ENCODE measurements at regions not wholly inside any gene's neighbourhood (a gene's known extent, or its start where the extent isn't known, plus 50 kb on each side); places are given as distances from the start of the nearest gene placed in this dataset.
"Not testable (repeated sequence)": the region's sequence is repeated elsewhere in the genome, so short reads cannot be mapped to it uniquely, and the experiment has no call there.

DNA sequence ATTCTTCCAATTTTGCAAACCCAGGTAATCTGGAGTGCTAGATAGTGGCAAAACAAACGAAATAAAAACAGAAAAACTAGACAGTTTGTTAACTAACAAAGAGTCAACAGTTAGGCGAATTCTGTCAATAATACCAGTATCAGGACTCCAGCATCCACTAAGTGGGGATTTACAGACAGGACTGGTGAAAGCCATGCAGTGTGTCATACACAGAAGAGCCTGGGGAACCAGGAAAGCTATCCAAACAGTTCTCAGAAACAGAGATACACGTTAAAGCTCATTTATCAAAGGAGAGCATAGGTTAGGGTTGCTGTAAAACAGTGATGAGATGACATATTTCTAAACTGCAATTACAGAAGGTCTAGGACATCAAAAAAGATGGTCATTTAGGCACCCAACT, 203.7 kb upstream of the KIF2B start:
- no peak overlapping the region for H3K4me3 ChIP-seq (ENCODE audit: insufficient read depth in 1 of 2, low read depth in 1 of 2, low read length in 2 of 2)
- no peak overlapping the region for H3K27ac ChIP-seq (ENCODE audit: low read length, poor library complexity, severe bottlenecking)
- no peak overlapping the region for H4K8ac ChIP-seq (ENCODE audit: low read length)
- no peak overlapping the region for H3K9ac ChIP-seq (ENCODE audit: low read length)
- no peaks in the 10 kb centered on the region for H3K27me3 ChIP-seq (ENCODE audit: control insufficient read depth in 1 of 2, insufficient read depth in 1 of 2, low read length in 2 of 2)
- no peak overlapping the region for H3K4me2 ChIP-seq (ENCODE audit: low read length, poor library complexity, severe bottlenecking)
- H3K36me3 ChIP-seq (ENCODE audit: control insufficient read depth in 1 of 2, insufficient read depth in 2 of 2, low read depth in 1 of 2, low read length in 2 of 2): no peaks in the 10 kb centered on the region
- H3K4ac ChIP-seq (ENCODE audit: low read depth in 1 of 2, low read length in 2 of 2): no peak overlapping the region
- H2AK5ac ChIP-seq (ENCODE audit: low read length, severe bottlenecking): no peak overlapping the region
- no peak overlapping the region for H3K18ac ChIP-seq (ENCODE audit: low read depth in 1 of 2, low read length in 2 of 2)
- H4K91ac ChIP-seq (ENCODE audit: low read length): no peak overlapping the region
- no peak overlapping the region for H2BK120ac ChIP-seq (ENCODE audit: low read depth, low read length)
- H3K79me1 ChIP-seq (replicated peaks; ENCODE audit: low read length, poor library complexity, severe bottlenecking): no peaks in the 10 kb centered on the region
- no peak overlapping the region for H2BK12ac ChIP-seq (ENCODE audit: low read length in 2 of 2)
- DNase-seq: no peak
- 80% methylated on average over 2 of the region's 3 CpGs for WGBS
- no peak overlapping the region for H2BK15ac ChIP-seq (ENCODE audit: low read depth, poor library complexity, severe bottlenecking)
- H3K14ac ChIP-seq (ENCODE audit: low read length in 2 of 2): no peak overlapping the region
- H3K23ac ChIP-seq (ENCODE audit: low read length in 2 of 2): no peak overlapping the region
- peaks cover 3% of the 10 kb centered on the region for H3K4me1 ChIP-seq (ENCODE audit: control insufficient read depth, insufficient read depth, low read depth, low read length)
- H3K9me3 ChIP-seq (ENCODE audit: control insufficient read depth, low read length): peaks cover 3% of the 10 kb centered on the region
- H2BK5ac ChIP-seq (ENCODE audit: low read depth, low read length, poor library complexity, severe bottlenecking): no peak overlapping the region
- no peak overlapping the region for H2AFZ ChIP-seq (ENCODE audit: low read depth, low read length)

DNA sequence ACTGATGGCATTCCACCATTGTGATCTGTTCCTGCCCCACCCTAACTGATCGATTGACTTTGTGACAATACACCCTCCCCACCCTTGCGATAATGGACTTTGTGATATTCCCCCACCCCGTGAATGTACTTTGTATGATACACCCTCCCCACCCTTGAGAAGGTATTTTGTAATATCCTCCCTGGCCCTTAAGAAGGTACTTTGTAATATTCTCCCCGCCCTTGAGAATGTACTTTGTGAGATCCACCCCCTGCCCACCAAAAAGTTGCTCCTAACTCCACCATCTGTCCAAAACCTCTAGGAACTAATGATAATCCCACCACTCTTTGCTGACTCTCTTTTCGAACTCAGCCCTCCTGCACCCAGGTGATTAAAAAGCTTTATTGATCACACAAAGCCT, 214.5 kb upstream of the KIF2B start:
- H3K27me3 ChIP-seq (ENCODE audit: control insufficient read depth in 1 of 2, insufficient read depth in 1 of 2, low read length in 2 of 2); H3K79me1 ChIP-seq (replicated peaks; ENCODE audit: low read length, poor library complexity, severe bottlenecking); H2BK120ac ChIP-seq (ENCODE audit: low read depth, low read length); H3K36me3 ChIP-seq (ENCODE audit: control insufficient read depth in 1 of 2, insufficient read depth in 2 of 2, low read depth in 1 of 2, low read length in 2 of 2); H3K27ac ChIP-seq (ENCODE audit: low read length, poor library complexity, severe bottlenecking); H3K4me1 ChIP-seq (ENCODE audit: control insufficient read depth, insufficient read depth, low read depth, low read length); DNase-seq; H4K8ac ChIP-seq (ENCODE audit: low read length); H3K14ac ChIP-seq (ENCODE audit: low read length in 2 of 2); H3K4me2 ChIP-seq (ENCODE audit: low read length, poor library complexity, severe bottlenecking); H3K23ac ChIP-seq (ENCODE audit: low read length in 2 of 2); H4K91ac ChIP-seq (ENCODE audit: low read length); H3K4me3 ChIP-seq (ENCODE audit: insufficient read depth in 1 of 2, low read depth in 1 of 2, low read length in 2 of 2); H2AK5ac ChIP-seq (ENCODE audit: low read length, severe bottlenecking); H3K18ac ChIP-seq (ENCODE audit: low read depth in 1 of 2, low read length in 2 of 2); H3K9me3 ChIP-seq (ENCODE audit: control insufficient read depth, low read length); H2BK5ac ChIP-seq (ENCODE audit: low read depth, low read length, poor library complexity, severe bottlenecking); H3K4ac ChIP-seq (ENCODE audit: low read depth in 1 of 2, low read length in 2 of 2); H2BK15ac ChIP-seq (ENCODE audit: low read depth, poor library complexity, severe bottlenecking); H3K9ac ChIP-seq (ENCODE audit: low read length); H2AFZ ChIP-seq (ENCODE audit: low read depth, low read length); H2BK12ac ChIP-seq (ENCODE audit: low read length in 2 of 2): not testable (repeated sequence)
- WGBS: 90% methylated on average over 5 of the region's 5 CpGs

DNA sequence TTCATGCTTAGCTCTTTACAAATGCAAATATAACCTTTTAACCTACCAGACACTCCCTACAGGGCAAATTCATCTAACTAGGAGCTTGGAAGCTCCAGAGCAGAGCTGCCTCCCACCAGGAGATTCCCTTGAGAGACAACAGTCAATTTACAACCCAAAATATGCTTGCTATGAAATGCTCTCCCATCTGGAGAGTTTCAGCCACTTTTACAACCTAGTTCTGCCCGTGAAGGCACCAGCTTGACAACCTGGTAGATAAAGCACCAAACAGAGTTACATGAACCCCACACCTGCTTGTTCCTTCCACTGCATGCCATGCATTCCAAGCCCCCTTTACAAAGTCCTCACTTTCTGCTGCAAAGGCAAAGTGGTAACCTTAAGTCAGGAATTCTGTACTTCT, 215.3 kb upstream of the KIF2B start:
- Histone ChIP-seq H4K91ac (ENCODE audit: low read length) (no peak overlapping the region), H3K9me3 (ENCODE audit: control insufficient read depth, low read length) (peaks cover 13% of the 10 kb centered on the region), H2BK120ac (ENCODE audit: low read depth, low read length) (no peak overlapping the region), H3K4me1 (ENCODE audit: control insufficient read depth, insufficient read depth, low read depth, low read length) (no peaks in the 10 kb centered on the region), H3K4me3 (ENCODE audit: insufficient read depth in 1 of 2, low read depth in 1 of 2, low read length in 2 of 2) (no peak overlapping the region), H2BK15ac (ENCODE audit: low read depth, poor library complexity, severe bottlenecking) (no peak overlapping the region), H3K23ac (ENCODE audit: low read length in 2 of 2) (no peak overlapping the region), H3K27me3 (ENCODE audit: control insufficient read depth in 1 of 2, insufficient read depth in 1 of 2, low read length in 2 of 2) (no peaks in the 10 kb centered on the region), H2AK5ac (ENCODE audit: low read length, severe bottlenecking) (no peak overlapping the region), H3K4me2 (ENCODE audit: low read length, poor library complexity, severe bottlenecking) (no peak overlapping the region), H2BK12ac (ENCODE audit: low read length in 2 of 2) (no peak overlapping the region), H3K4ac (ENCODE audit: low read depth in 1 of 2, low read length in 2 of 2) (no peak overlapping the region), H3K79me1 (replicated peaks; ENCODE audit: low read length, poor library complexity, severe bottlenecking) (no peaks in the 10 kb centered on the region), H3K27ac (ENCODE audit: low read length, poor library complexity, severe bottlenecking) (no peak overlapping the region), H3K9ac (ENCODE audit: low read length) (no peak overlapping the region), H4K8ac (ENCODE audit: low read length) (no peak overlapping the region), H3K36me3 (ENCODE audit: control insufficient read depth in 1 of 2, insufficient read depth in 2 of 2, low read depth in 1 of 2, low read length in 2 of 2) (no peaks in the 10 kb centered on the region), H3K18ac (ENCODE audit: low read depth in 1 of 2, low read length in 2 of 2) (no peak overlapping the region), H3K14ac (ENCODE audit: low read length in 2 of 2) (no peak overlapping the region), H2AFZ (ENCODE audit: low read depth, low read length) (no peak overlapping the region), H2BK5ac (ENCODE audit: low read depth, low read length, poor library complexity, severe bottlenecking) (no peak overlapping the region)
- no peak for DNase-seq
- 20% methylated on average over 1 of the region's 1 CpG for WGBS

DNA sequence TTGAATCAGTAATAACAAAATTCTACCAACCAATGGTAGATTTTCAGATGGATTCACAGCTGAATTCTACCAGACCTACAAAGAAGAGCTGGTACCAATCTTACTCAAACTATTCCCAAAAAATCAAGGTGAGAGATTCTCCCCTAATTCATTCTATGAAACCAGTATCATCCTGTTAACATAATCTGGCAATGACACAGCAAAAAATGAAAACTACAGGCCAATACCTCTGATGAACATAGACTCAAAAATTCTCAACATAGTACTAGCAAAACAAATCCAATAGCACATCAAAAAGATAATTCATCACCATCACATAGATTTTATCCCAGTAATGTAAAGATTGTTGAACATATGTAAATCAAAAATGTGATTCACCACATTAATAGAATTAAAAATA, 234.4 kb upstream of the KIF2B start:
- no peak overlapping the region for H3K18ac ChIP-seq (ENCODE audit: low read depth in 1 of 2, low read length in 2 of 2)
- H3K27me3 ChIP-seq (ENCODE audit: control insufficient read depth in 1 of 2, insufficient read depth in 1 of 2, low read length in 2 of 2): no peaks in the 10 kb centered on the region
- no peak overlapping the region for H4K91ac ChIP-seq (ENCODE audit: low read length)
- H3K14ac ChIP-seq (ENCODE audit: low read length in 2 of 2): no peak overlapping the region
- H3K9ac ChIP-seq (ENCODE audit: low read length): no peak overlapping the region
- H3K36me3 ChIP-seq (ENCODE audit: control insufficient read depth in 1 of 2, insufficient read depth in 2 of 2, low read depth in 1 of 2, low read length in 2 of 2): no peaks in the 10 kb centered on the region
- no peak overlapping the region for H2BK120ac ChIP-seq (ENCODE audit: low read depth, low read length)
- H3K4me1 ChIP-seq (ENCODE audit: control insufficient read depth, insufficient read depth, low read depth, low read length): no peaks in the 10 kb centered on the region
- DNase-seq: no peak
- no peaks in the 10 kb centered on the region for H3K79me1 ChIP-seq (replicated peaks; ENCODE audit: low read length, poor library complexity, severe bottlenecking)
- no peak overlapping the region for H3K27ac ChIP-seq (ENCODE audit: low read length, poor library complexity, severe bottlenecking)
- H2AK5ac ChIP-seq (ENCODE audit: low read length, severe bottlenecking): no peak overlapping the region
- no peak overlapping the region for H2AFZ ChIP-seq (ENCODE audit: low read depth, low read length)
- H3K4ac ChIP-seq (ENCODE audit: low read depth in 1 of 2, low read length in 2 of 2): no peak overlapping the region
- H3K23ac ChIP-seq (ENCODE audit: low read length in 2 of 2): no peak overlapping the region
- no peak overlapping the region for H2BK12ac ChIP-seq (ENCODE audit: low read length in 2 of 2)
- H3K4me2 ChIP-seq (ENCODE audit: low read length, poor library complexity, severe bottlenecking): no peak overlapping the region
- H2BK15ac ChIP-seq (ENCODE audit: low read depth, poor library complexity, severe bottlenecking): no peak overlapping the region
- no peak overlapping the region for H3K4me3 ChIP-seq (ENCODE audit: insufficient read depth in 1 of 2, low read depth in 1 of 2, low read length in 2 of 2)
- peaks cover 11% of the 10 kb centered on the region for H3K9me3 ChIP-seq (ENCODE audit: control insufficient read depth, low read length)
- no peak overlapping the region for H4K8ac ChIP-seq (ENCODE audit: low read length)
- no peak overlapping the region for H2BK5ac ChIP-seq (ENCODE audit: low read depth, low read length, poor library complexity, severe bottlenecking)

All from mesenchymal stem cell (in vitro differentiated cells and primary cell).